H9 (cell line): ENCODE measurements at regions not wholly inside any gene's neighbourhood (a gene's known extent, or its start where the extent isn't known, plus 50 kb on each side); places are given as distances from the start of the nearest gene placed in this dataset.

Experiments used
- DNase-seq: peaks from one replicate; pipeline ENCODE4 v3.0.0-alpha.2; 2017
- H2AFZ ChIP-seq: one replicate; pipeline ENCODE4 v1.6.1; 2013; ENCODE audit warnings: mild to moderate bottlenecking, low read length, control low read depth, moderate library complexity
- H2AK5ac ChIP-seq: 2 replicates; pipeline ENCODE4 v1.6.1; 2013; ENCODE audit warnings: low read length, control low read depth, mixed read lengths; ENCODE audit not compliant: insufficient read length
- H2BK120ac ChIP-seq: one replicate; pipeline ENCODE4 v1.6.1; 2013; ENCODE audit warnings: low read depth, mild to moderate bottlenecking, low read length, control low read depth, inconsistent platforms; ENCODE audit not compliant: poor library complexity, severe bottlenecking
- H2BK12ac ChIP-seq: 2 replicates; pipeline ENCODE4 v1.6.1; 2013; ENCODE audit warnings: low read length, control low read depth, mixed read lengths, low read depth; ENCODE audit not compliant: insufficient read length
- H2BK15ac ChIP-seq: 2 replicates; pipeline ENCODE4 v1.6.1; 2013; ENCODE audit warnings: low read depth, low read length, control low read depth
- H2BK20ac ChIP-seq: one replicate; pipeline ENCODE4 v1.6.1; 2013; ENCODE audit warnings: low read depth, mild to moderate bottlenecking, low read length, control low read depth, inconsistent platforms; ENCODE audit not compliant: poor library complexity, severe bottlenecking
- H2BK5ac ChIP-seq: 2 replicates; pipeline ENCODE4 v1.6.1; 2013; ENCODE audit warnings: low read length, control low read depth, mixed read lengths; ENCODE audit not compliant: insufficient read length
- H3K14ac ChIP-seq: 2 replicates; pipeline ENCODE4 v1.6.1; 2013; ENCODE audit warnings: low read length, control low read depth; ENCODE audit not compliant: insufficient read depth
- H3K18ac ChIP-seq: 2 replicates; pipeline ENCODE4 v1.6.1; 2013; ENCODE audit warnings: low read depth, mild to moderate bottlenecking, mixed read lengths, low read length, control low read depth; ENCODE audit not compliant: insufficient read length
- H3K23ac ChIP-seq: 2 replicates; pipeline ENCODE4 v1.6.1; 2013; ENCODE audit warnings: low read length, control low read depth, mixed read lengths, low read depth; ENCODE audit not compliant: insufficient read length
- H3K23me2 ChIP-seq: 2 replicates; pipeline ENCODE4 v1.6.1; 2013; ENCODE audit warnings: low read depth, mild to moderate bottlenecking, mixed read lengths, low read length, control low read depth; ENCODE audit not compliant: insufficient read length, poor library complexity, severe bottlenecking
- H3K27ac ChIP-seq: 2 replicates; pipeline ENCODE4 v1.5.1; 2013; ENCODE audit warnings: low read length, control low read depth, mixed read lengths, low read depth; ENCODE audit not compliant: insufficient read length
- H3K27me3 ChIP-seq: 2 replicates; pipeline ENCODE4 v1.6.1; 2013; ENCODE audit warnings: low read length, control low read depth, inconsistent platforms; ENCODE audit not compliant: insufficient read depth
- H3K4ac ChIP-seq: 2 replicates; pipeline ENCODE4 v1.6.1; 2013; ENCODE audit warnings: low read depth, mild to moderate bottlenecking, control low read depth, inconsistent platforms, low read length, moderate library complexity
- H3K4me1 ChIP-seq: 2 replicates; pipeline ENCODE4 v1.6.1; 2013; ENCODE audit warnings: low read length, control low read depth, inconsistent platforms; ENCODE audit not compliant: insufficient read depth
- H3K4me2 ChIP-seq: 2 replicates; pipeline ENCODE4 v1.6.1; 2013; ENCODE audit warnings: low read length, control low read depth, mixed read lengths; ENCODE audit not compliant: insufficient read length, insufficient read depth
- H3K56ac ChIP-seq: 2 replicates; pipeline ENCODE4 v1.6.1; 2013; ENCODE audit warnings: low read depth, mild to moderate bottlenecking, mixed read lengths, low read length, control low read depth; ENCODE audit not compliant: insufficient read length
- H3K79me1 ChIP-seq: 2 replicates; pipeline ENCODE4 v1.6.1; 2013; ENCODE audit warnings: low read depth, mild to moderate bottlenecking, moderate library complexity, low read length, control low read depth, inconsistent platforms; ENCODE audit not compliant: insufficient read depth, poor library complexity, severe bottlenecking
- H3K79me2 ChIP-seq: 2 replicates; pipeline ENCODE4 v1.6.1; 2013; ENCODE audit warnings: low read length, control low read depth, inconsistent platforms; ENCODE audit not compliant: insufficient read depth
- H3K9ac ChIP-seq: 2 replicates; pipeline ENCODE4 v1.6.1; 2013; ENCODE audit warnings: low read length, control low read depth, mixed read lengths; ENCODE audit not compliant: insufficient read length; ENCODE audit errors: extremely low read depth
- H3K9me3 ChIP-seq: one replicate; pipeline ENCODE4 v1.6.1; 2013; ENCODE audit warnings: low read depth, low read length, inconsistent platforms; ENCODE audit not compliant: control insufficient read depth
- H3T11ph ChIP-seq: one replicate; pipeline ENCODE4 v1.6.1; 2013; ENCODE audit warnings: mild to moderate bottlenecking, low read length, control low read depth, inconsistent platforms
- H4K20me1 ChIP-seq: one replicate; pipeline ENCODE4 v1.6.1; 2013; ENCODE audit not compliant: control insufficient read depth, insufficient read length, insufficient read depth
- H4K5ac ChIP-seq: 2 replicates; pipeline ENCODE4 v1.6.1; 2013; ENCODE audit warnings: low read depth, mild to moderate bottlenecking, mixed read lengths, low read length, control low read depth; ENCODE audit not compliant: insufficient read length
- H4K8ac ChIP-seq: replicated peaks from 2 replicates; pipeline ENCODE4 v1.6.1; 2013; ENCODE audit warnings: low read length, control low read depth, mixed read lengths, low read depth; ENCODE audit not compliant: insufficient read length
- H4K91ac ChIP-seq: 2 replicates; pipeline ENCODE4 v1.6.1; 2013; ENCODE audit warnings: low read depth, mild to moderate bottlenecking, moderate library complexity, mixed read lengths, low read length, control low read depth; ENCODE audit not compliant: insufficient read length
- H3K27ac Mint-ChIP-seq, 3 experiments: 2 replicates in 2 of 3; 3 replicates in 1 of 3; pipeline ENCODE4 v1.8.0; 2020 to 2021; ENCODE audit warnings: mixed read lengths in 3 of 3, mild to moderate bottlenecking in 1 of 3, moderate library complexity in 1 of 3
- H3K27me3 Mint-ChIP-seq: 2 replicates; pipeline ENCODE4 v1.8.0; 2021; ENCODE audit warnings: low read depth, mild to moderate bottlenecking, moderate library complexity, mixed read lengths
- H3K36me3 Mint-ChIP-seq, 3 experiments: 2 replicates in 2 of 3; 3 replicates in 1 of 3; pipeline ENCODE4 v1.8.0; 2020 to 2021; ENCODE audit warnings: low read depth in 3 of 3, mixed read lengths in 3 of 3; ENCODE audit not compliant: insufficient read depth in 1 of 3
- H3K4me1 Mint-ChIP-seq, 2 experiments: 2 replicates each; pipeline ENCODE4 v1.8.0; 2020; ENCODE audit warnings: mixed read lengths in 2 of 2
- H3K4me3 Mint-ChIP-seq, 2 experiments: 2 replicates in 1 of 2; 3 replicates in 1 of 2; pipeline ENCODE4 v1.8.0; 2020 to 2021; ENCODE audit warnings: mild to moderate bottlenecking in 2 of 2, mixed read lengths in 2 of 2, moderate library complexity in 1 of 2
- H3K9me3 Mint-ChIP-seq, 2 experiments: 2 replicates in 1 of 2; 3 replicates in 1 of 2; pipeline ENCODE4 v1.8.0; 2020; ENCODE audit warnings: mild to moderate bottlenecking in 2 of 2, mixed read lengths in 2 of 2, moderate library complexity in 1 of 2
- CTCF ChIP-seq: fragments of 200-600 bp; sonication (generic); conservative IDR thresholded peaks from 3 replicates; pipeline ENCODE4 v1.8.0; 2021; ENCODE audit warnings: antibody characterized with exemption, mild to moderate bottlenecking
- WGBS: extraction: QIAGEN DNeasy Blood & Tissue Kit; methylation state at CpG from one replicate; pipeline ENCODE4 v1.1.7; 2013; ENCODE audit warnings: missing lambda C conversion rate, low lambda C conversion rate, mixed read lengths; ENCODE audit not compliant: insufficient read length; ENCODE audit errors: extremely low coverage; 5-methylcytosine and 5-hydroxymethylcytosine counted together

GRCh38 chr18:40415176-40415791 is 1539.8 kb upstream of the PIK3C3 start:
- Histone ChIP-seq H3K27ac (no peak overlapping the region), H3K4ac (no peak overlapping the region), H4K91ac (no peak overlapping the region), H4K20me1 (no peaks in the 10 kb centered on the region), H4K8ac (no peak overlapping the region), H3K23ac (no peak overlapping the region), H2BK5ac (no peak overlapping the region), H3K4me2 (no peak overlapping the region), H2BK120ac (no peak overlapping the region), H3K27me3 (no peaks in the 10 kb centered on the region), H3K18ac (no peak overlapping the region), H3K23me2 (no peaks in the 10 kb centered on the region), H2BK20ac (no peak overlapping the region), H3K79me1 (no peaks in the 10 kb centered on the region), H4K5ac (no peak overlapping the region), H3K79me2 (no peaks in the 10 kb centered on the region), H3K56ac (no peak overlapping the region), H2AFZ (no peak overlapping the region), H2AK5ac (no peak overlapping the region), H2BK12ac (no peak overlapping the region), H3K4me1 (no peaks in the 10 kb centered on the region), H3T11ph (no peak overlapping the region), H3K14ac (no peak overlapping the region), H2BK15ac (no peak overlapping the region), H3K9ac (no peak overlapping the region), H3K9me3 (no peaks in the 10 kb centered on the region)
- no peaks in the 10 kb centered on the region; the same call in 1 of the 2 replicates for H3K27me3 Mint-ChIP-seq
- H3K27ac Mint-ChIP-seq, result no peak overlapping the region
- no peak overlapping the region for H3K4me3 Mint-ChIP-seq
- peaks cover 0 to 4% of the 10 kb centered on the region in 2 experiments; a peak in 1 of 4 replicates for H3K4me1 Mint-ChIP-seq
- H3K9me3 Mint-ChIP-seq, result no peaks in the 10 kb centered on the region
- DNase-seq, result no peak
- no peaks in the 10 kb centered on the region for H3K36me3 Mint-ChIP-seq
- peak; percentile 26; the same call in 1 of the 3 replicates for TF ChIP-seq CTCF
- WGBS, result no CpG with 5 or more reads among the region's 3 CpGs
